Retinal pigment epithelial cell (primary cell): ENCODE measurements at regions not wholly inside any gene's neighbourhood (a gene's known extent, or its start where the extent isn't known, plus 50 kb on each side); places are given as distances from the start of the nearest gene placed in this dataset.

Experiments
- DNase-seq: peaks from one replicate; pipeline ENCODE4 v3.0.0-alpha.2; 2010; ENCODE audit warnings: low read depth
- H3K4me3 ChIP-seq: 2 replicates; pipeline ENCODE4 v1.5.1; 2011; ENCODE audit warnings: mild to moderate bottlenecking, low read length, control low read depth, moderate library complexity
- CTCF ChIP-seq: conservative IDR thresholded peaks from 2 replicates; pipeline ENCODE4 v1.5.1; 2011; ENCODE audit warnings: low read depth, low read length, control low read depth, inconsistent platforms

GRCh38 chr5:135680713-135681112, 101.9 kb upstream of the CXCL14 start:
- no peak for DNase-seq
- TF ChIP-seq CTCF, result no peak
- H3K4me3 ChIP-seq, result no peak overlapping the region

GRCh38 chr5:135678640-135679268, 100.0 kb upstream of the CXCL14 start:
- no peak for DNase-seq
- TF ChIP-seq CTCF, result no peak

GRCh38 chr5:135671966-135672365, 93.2 kb upstream of the CXCL14 start:
- H3K4me3 ChIP-seq, result no peak overlapping the region
- DNase-seq, result no peak
- TF ChIP-seq CTCF, result no peak

More at GRCh38 chr5:135678640-135679268, 100.0 kb upstream of the CXCL14 start:
- no peak overlapping the region for H3K4me3 ChIP-seq

- DNase-seq, result no peak
- H3K4me3 ChIP-seq, result no peak overlapping the region
- no peak for TF ChIP-seq CTCF
Observed at GRCh38 chr5:135671052-135671705, 92.4 kb upstream of the CXCL14 start.

GRCh38 chr5:135670588-135670987, 91.8 kb upstream of the CXCL14 start:
- DNase-seq, result no peak
- no peak overlapping the region for H3K4me3 ChIP-seq
- no peak for TF ChIP-seq CTCF

GRCh38 chr5:135669416-135669815, 90.6 kb upstream of the CXCL14 start:
- no peak for DNase-seq
- TF ChIP-seq CTCF, result no peak

GRCh38 chr5:135667673-135668072, 88.9 kb upstream of the CXCL14 start:
- no peak overlapping the region for H3K4me3 ChIP-seq
- TF ChIP-seq CTCF, result no peak
- DNase-seq, result no peak

More at GRCh38 chr5:135669416-135669815, 90.6 kb upstream of the CXCL14 start:
- no peak overlapping the region for H3K4me3 ChIP-seq
